ENCODE measurements at regions not wholly inside any gene's neighbourhood (a gene's known extent, or its start where the extent isn't known, plus 50 kb on each side); places are given as distances from the start of the nearest gene placed in this dataset.
"Not testable (repeated sequence)": the region's sequence is repeated elsewhere in the genome, so short reads cannot be mapped to it uniquely, and the experiment has no call there.

- Histone ChIP-seq H3K27me3 (ENCODE audit: insufficient read depth, low read length, poor library complexity) (no peaks in the 10 kb centered on the region), H3K36me3 (ENCODE audit: insufficient read depth, low read length) (no peaks in the 10 kb centered on the region), H3K9ac (ENCODE audit: low read depth, low read length) (no peak overlapping the region), H2AFZ (ENCODE audit: low read depth, low read length) (no peak overlapping the region), H3K79me2 (ENCODE audit: insufficient read depth, low read length) (no peaks in the 10 kb centered on the region), H3K4me1 (ENCODE audit: insufficient read depth, low read length) (no peaks in the 10 kb centered on the region), H3K4me3 (ENCODE audit: low read depth in 1 of 2, low read length in 2 of 2) (no peak overlapping the region), H3K4me2 (ENCODE audit: insufficient read depth, low read length) (no peak overlapping the region), H3K27ac (ENCODE audit: low read length) (no peak overlapping the region), H4K20me1 (ENCODE audit: insufficient read depth, low read length) (no peaks in the 10 kb centered on the region), H3K9me3 (ENCODE audit: insufficient read depth, low read length, severe bottlenecking) (no peaks in the 10 kb centered on the region)
- no peak for DNase-seq
- TF ChIP-seq EZH2 (IDR thresholded peaks at IDR 0.05; ENCODE audit: borderline replicate concordance, low read depth, low read length, severe bottlenecking), result no peak
- TF ChIP-seq CTCF (IDR thresholded peaks at IDR 0.05; ENCODE audit: borderline replicate concordance, extremely low read depth, low read length, poor library complexity, severe bottlenecking), result no peak
- ATAC-seq (ENCODE audit: insufficient read depth, low read depth), result no peak
These were observed 465.2 kb upstream of the ADGRB3 start for GRCh38 chr6:68169922-68170321.

GRCh38 chr6:68167604-68168003 is 467.5 kb upstream of the ADGRB3 start:
- ATAC-seq (ENCODE audit: insufficient read depth, low read depth) (no peak), DNase-seq (no peak)
- H3K4me2 ChIP-seq (ENCODE audit: insufficient read depth, low read length), result no peak overlapping the region
- H3K36me3 ChIP-seq (ENCODE audit: insufficient read depth, low read length), result no peaks in the 10 kb centered on the region
- H3K4me3 ChIP-seq (ENCODE audit: low read depth in 1 of 2, low read length in 2 of 2), result no peak overlapping the region
- no peaks in the 10 kb centered on the region for H3K79me2 ChIP-seq (ENCODE audit: insufficient read depth, low read length)
- H4K20me1 ChIP-seq (ENCODE audit: insufficient read depth, low read length), result no peaks in the 10 kb centered on the region
- no peak overlapping the region for H3K9ac ChIP-seq (ENCODE audit: low read depth, low read length)
- H3K9me3 ChIP-seq (ENCODE audit: insufficient read depth, low read length, severe bottlenecking), result no peaks in the 10 kb centered on the region
- TF ChIP-seq EZH2 (IDR thresholded peaks at IDR 0.05; ENCODE audit: borderline replicate concordance, low read depth, low read length, severe bottlenecking) (no peak), CTCF (IDR thresholded peaks at IDR 0.05; ENCODE audit: borderline replicate concordance, extremely low read depth, low read length, poor library complexity, severe bottlenecking) (no peak)
- no peak overlapping the region for H3K27ac ChIP-seq (ENCODE audit: low read length)
- no peak overlapping the region for H2AFZ ChIP-seq (ENCODE audit: low read depth, low read length)
- H3K27me3 ChIP-seq (ENCODE audit: insufficient read depth, low read length, poor library complexity), result no peaks in the 10 kb centered on the region
- H3K4me1 ChIP-seq (ENCODE audit: insufficient read depth, low read length), result no peaks in the 10 kb centered on the region

GRCh38 chr6:68160812-68161211 is 474.3 kb upstream of the ADGRB3 start:
- H3K36me3 ChIP-seq (ENCODE audit: insufficient read depth, low read length); H4K20me1 ChIP-seq (ENCODE audit: insufficient read depth, low read length); H3K4me1 ChIP-seq (ENCODE audit: insufficient read depth, low read length); ATAC-seq (ENCODE audit: insufficient read depth, low read depth); H3K27me3 ChIP-seq (ENCODE audit: insufficient read depth, low read length, poor library complexity); H2AFZ ChIP-seq (ENCODE audit: low read depth, low read length); DNase-seq; H3K4me2 ChIP-seq (ENCODE audit: insufficient read depth, low read length); H3K27ac ChIP-seq (ENCODE audit: low read length); H3K9me3 ChIP-seq (ENCODE audit: insufficient read depth, low read length, severe bottlenecking); H3K79me2 ChIP-seq (ENCODE audit: insufficient read depth, low read length); H3K4me3 ChIP-seq (ENCODE audit: low read depth in 1 of 2, low read length in 2 of 2); H3K9ac ChIP-seq (ENCODE audit: low read depth, low read length): not testable (repeated sequence)

DNA sequence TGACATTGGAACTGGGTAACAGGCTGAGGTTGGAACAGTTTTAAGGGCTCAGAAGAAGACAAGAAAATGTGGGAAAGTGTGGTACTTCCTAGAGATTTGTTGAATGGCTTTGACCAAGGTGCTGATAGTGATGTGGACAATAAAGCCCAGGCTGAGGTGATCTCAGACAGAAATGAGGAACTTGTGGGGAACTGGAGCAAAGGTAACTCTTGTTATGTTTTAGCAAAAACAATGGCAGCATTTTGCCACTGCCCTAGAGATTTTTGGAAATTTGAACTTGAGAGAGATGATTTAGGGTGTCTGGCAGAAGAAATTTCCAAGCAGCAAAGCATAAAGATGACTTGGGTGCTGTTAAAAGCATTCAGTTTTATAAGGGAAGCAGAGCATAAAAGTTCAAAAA is 474.7 kb upstream of the ADGRB3 start:
- ATAC-seq (ENCODE audit: insufficient read depth, low read depth) (no peak), DNase-seq (no peak)
- Histone ChIP-seq H3K27me3 (ENCODE audit: insufficient read depth, low read length, poor library complexity) (no peaks in the 10 kb centered on the region), H3K9ac (ENCODE audit: low read depth, low read length) (no peak overlapping the region), H3K9me3 (ENCODE audit: insufficient read depth, low read length, severe bottlenecking) (peaks cover 2% of the 10 kb centered on the region), H3K27ac (ENCODE audit: low read length) (no peak overlapping the region), H3K4me1 (ENCODE audit: insufficient read depth, low read length) (no peaks in the 10 kb centered on the region), H3K79me2 (ENCODE audit: insufficient read depth, low read length) (no peaks in the 10 kb centered on the region), H4K20me1 (ENCODE audit: insufficient read depth, low read length) (no peaks in the 10 kb centered on the region), H3K36me3 (ENCODE audit: insufficient read depth, low read length) (no peaks in the 10 kb centered on the region), H2AFZ (ENCODE audit: low read depth, low read length) (no peak overlapping the region), H3K4me2 (ENCODE audit: insufficient read depth, low read length) (no peak overlapping the region), H3K4me3 (ENCODE audit: low read depth in 1 of 2, low read length in 2 of 2) (no peak overlapping the region)
- TF ChIP-seq EZH2 (IDR thresholded peaks at IDR 0.05; ENCODE audit: borderline replicate concordance, low read depth, low read length, severe bottlenecking) (no peak), CTCF (IDR thresholded peaks at IDR 0.05; ENCODE audit: borderline replicate concordance, extremely low read depth, low read length, poor library complexity, severe bottlenecking) (no peak)
